GM19372 (cell line): ENCODE measurements at regions not wholly inside any gene's neighbourhood (a gene's known extent, or its start where the extent isn't known, plus 50 kb on each side); places are given as distances from the start of the nearest gene placed in this dataset.

ENCODE experiments used
- ATAC-seq: cut with Tn5 transposase; IDR thresholded peaks from one replicate; pipeline ENCODE4 v1.9.1; 2021; ENCODE audit warnings: mild to moderate bottlenecking, low read depth, moderate library complexity; ENCODE audit not compliant: unreplicated experiment

GRCh38 chr11:91396236-91397133, 828.1 kb upstream of the FAT3 start:
- ATAC-seq: no peak

GRCh38 chr11:91394727-91395414, 829.7 kb upstream of the FAT3 start:
- ATAC-seq: no peak

- ATAC-seq: no peak
These were observed 830.4 kb upstream of the FAT3 start for GRCh38 chr11:91394073-91394726.

GRCh38 chr11:91382946-91383345, 841.7 kb upstream of the FAT3 start:
- ATAC-seq: no peak

GRCh38 chr11:91374794-91375193, 849.8 kb upstream of the FAT3 start:
- ATAC-seq: no peak

- ATAC-seq: no peak
These were observed 851.1 kb upstream of the FAT3 start for GRCh38 chr11:91373497-91373896.

- no peak for ATAC-seq
These were observed 857.8 kb upstream of the FAT3 start for GRCh38 chr11:91366816-91367215.

GRCh38 chr11:91365986-91366585, 858.5 kb upstream of the FAT3 start:
- ATAC-seq: no peak

- no peak for ATAC-seq
These were observed 873.7 kb upstream of the FAT3 start for GRCh38 chr11:91350931-91351330.

GRCh38 chr11:91326751-91327150, 897.9 kb upstream of the FAT3 start:
- ATAC-seq: no peak

GRCh38 chr11:91326280-91326679, 898.3 kb upstream of the FAT3 start:
- ATAC-seq: no peak

- ATAC-seq: no peak
These were observed 910.1 kb upstream of the FAT3 start for GRCh38 chr11:91314521-91314920.

GRCh38 chr11:91312541-91312940, 912.1 kb upstream of the FAT3 start:
- ATAC-seq: no peak

GRCh38 chr11:91310085-91310484, 914.5 kb upstream of the FAT3 start:
- ATAC-seq: no peak

- no peak for ATAC-seq
These were observed 916.5 kb upstream of the FAT3 start for GRCh38 chr11:91308069-91308468.

GRCh38 chr11:91305402-91305801, 919.2 kb upstream of the FAT3 start:
- no peak for ATAC-seq

GRCh38 chr11:91303749-91304148, 920.9 kb upstream of the FAT3 start:
- no peak for ATAC-seq

GRCh38 chr11:91299980-91300379, 924.6 kb upstream of the FAT3 start:
- ATAC-seq: peak; percentile 62

- ATAC-seq: no peak
These were observed 928.0 kb upstream of the FAT3 start for GRCh38 chr11:91296629-91297028.

GRCh38 chr11:91295591-91295990, 929.0 kb upstream of the FAT3 start:
- ATAC-seq: no peak

- ATAC-seq: no peak
These were observed 931.5 kb upstream of the FAT3 start for GRCh38 chr11:91293119-91293518.
